Smooth muscle cell (in vitro differentiated cells): ENCODE measurements at regions not wholly inside any gene's neighbourhood (a gene's known extent, or its start where the extent isn't known, plus 50 kb on each side); places are given as distances from the start of the nearest gene placed in this dataset.

Source experiments
- DNase-seq: peaks from one replicate; lab custom pipeline; 2025; ENCODE audit not compliant: unreplicated experiment; lab: John Stamatoyannopoulos, UW
- H2AFZ ChIP-seq: fragments of 200-600 bp; sonication (generic); 2 replicates; pipeline ENCODE4 v1.6.0; 2016; ENCODE audit warnings: antibody characterized with exemption, low read depth, mild to moderate bottlenecking
- H3F3A ChIP-seq: fragments of 200-600 bp; sonication (generic); 2 replicates; pipeline ENCODE4 v1.6.0; 2017; ENCODE audit warnings: antibody characterized with exemption, low read depth
- H3K27ac ChIP-seq: fragments of 200-600 bp; sonication (generic); 2 replicates; pipeline ENCODE4 v1.5.1; 2016; ENCODE audit warnings: low read depth, mild to moderate bottlenecking
- H3K27me3 ChIP-seq: fragments of 200-600 bp; sonication (generic); 2 replicates; pipeline ENCODE4 v1.6.1; 2016; ENCODE audit warnings: low read depth, mild to moderate bottlenecking
- H3K36me3 ChIP-seq: fragments of 200-600 bp; sonication (generic); 2 replicates; pipeline ENCODE4 v1.5.1; 2016; ENCODE audit warnings: low read depth
- H3K4me1 ChIP-seq: fragments of 200-600 bp; sonication (generic); 2 replicates; pipeline ENCODE4 v1.5.1; 2016; ENCODE audit warnings: low read depth
- H3K4me2 ChIP-seq: fragments of 200-600 bp; sonication (generic); 2 replicates; pipeline ENCODE4 v1.6.0; 2016; ENCODE audit warnings: mild to moderate bottlenecking
- H3K4me3 ChIP-seq: fragments of 200-600 bp; sonication (generic); 2 replicates; pipeline ENCODE4 v1.5.1; 2016; ENCODE audit warnings: mild to moderate bottlenecking
- H3K79me2 ChIP-seq: fragments of 200-600 bp; sonication (generic); 2 replicates; pipeline ENCODE4 v1.6.0; 2016; ENCODE audit warnings: low read depth, mild to moderate bottlenecking
- H3K9ac ChIP-seq: fragments of 200-600 bp; sonication (generic); 2 replicates; pipeline ENCODE4 v1.6.0; 2016; ENCODE audit warnings: low read depth
- H3K9me3 ChIP-seq: fragments of 200-600 bp; sonication (generic); replicated peaks from 2 replicates; pipeline ENCODE4 v1.5.1; 2016; ENCODE audit warnings: low read depth
- H4K20me1 ChIP-seq: fragments of 200-600 bp; sonication (generic); 2 replicates; pipeline ENCODE4 v1.6.0; 2016; ENCODE audit warnings: low read depth
- CTCF ChIP-seq: fragments of 200-600 bp; sonication (generic); IDR thresholded peaks from 2 replicates; pipeline ENCODE4 v1.5.1; 2017; ENCODE audit warnings: borderline replicate concordance, mild to moderate bottlenecking, antibody characterized with exemption; ENCODE audit not compliant: insufficient read depth, poor library complexity, severe bottlenecking
- WGBS: methylation state at CpG from one replicate; pipeline ENCODE4 v1.1.7; 2016; ENCODE audit warnings: low lambda C conversion rate; 5-methylcytosine and 5-hydroxymethylcytosine counted together

- no peak for TF ChIP-seq CTCF
These were observed 94.9 kb upstream of the NREP start for GRCh38 chr5:111851631-111852548.

GRCh38 chr5:111848476-111848875 lies 91.5 kb upstream of the NREP start:
- Histone ChIP-seq H3K9me3 (no peaks in the 10 kb centered on the region), H3K4me1 (peaks cover 1% of the 10 kb centered on the region), H3K36me3 (no peaks in the 10 kb centered on the region), H3K9ac (no peak overlapping the region), H3K27me3 (no peaks in the 10 kb centered on the region), H3K4me2 (no peak overlapping the region), H3F3A (no peaks in the 10 kb centered on the region), H3K79me2 (no peaks in the 10 kb centered on the region), H4K20me1 (no peaks in the 10 kb centered on the region), H3K27ac (no peak overlapping the region), H2AFZ (no peak overlapping the region), H3K4me3 (no peak overlapping the region)
- DNase-seq, result no peak
- WGBS, result 76% methylated on average over 3 of the region's 3 CpGs
- no peak for TF ChIP-seq CTCF

More at GRCh38 chr5:111851631-111852548, 94.9 kb upstream of the NREP start:
- Histone ChIP-seq H3K4me2 (no peak overlapping the region), H4K20me1 (no peaks in the 10 kb centered on the region), H2AFZ (no peak overlapping the region), H3K79me2 (no peaks in the 10 kb centered on the region), H3K27ac (no peak overlapping the region), H3K9ac (no peak overlapping the region), H3K36me3 (no peaks in the 10 kb centered on the region), H3F3A (peaks cover 5% of the 10 kb centered on the region), H3K27me3 (no peaks in the 10 kb centered on the region), H3K9me3 (no peaks in the 10 kb centered on the region), H3K4me1 (peaks cover 24% of the 10 kb centered on the region), H3K4me3 (no peak overlapping the region)
- no peak for DNase-seq
- 62% methylated on average over 4 of the region's 4 CpGs for WGBS

- DNase-seq, result no peak
- Histone ChIP-seq H3K4me2 (no peak overlapping the region), H3K9ac (no peak overlapping the region), H3K4me3 (no peak overlapping the region), H3K36me3 (no peaks in the 10 kb centered on the region), H3K27me3 (no peaks in the 10 kb centered on the region), H4K20me1 (no peaks in the 10 kb centered on the region), H2AFZ (no peak overlapping the region), H3K79me2 (no peaks in the 10 kb centered on the region), H3F3A (no peaks in the 10 kb centered on the region), H3K9me3 (no peaks in the 10 kb centered on the region), H3K4me1 (no peaks in the 10 kb centered on the region), H3K27ac (no peak overlapping the region)
- no peak for TF ChIP-seq CTCF
- WGBS, result 75% methylated on average over 3 of the region's 3 CpGs
These were observed 90.3 kb upstream of the NREP start for GRCh38 chr5:111847052-111847925.
